HG02840 (cell line): ENCODE measurements at regions not wholly inside any gene's neighbourhood (a gene's known extent, or its start where the extent isn't known, plus 50 kb on each side); places are given as distances from the start of the nearest gene placed in this dataset.

ENCODE experiments used
- ATAC-seq: cut with Tn5 transposase; IDR thresholded peaks from one replicate; pipeline ENCODE4 v1.9.1; 2021; ENCODE audit warnings: mild to moderate bottlenecking, moderate library complexity, moderate number of reproducible peaks; ENCODE audit not compliant: unreplicated experiment, low FRiP score

DNA sequence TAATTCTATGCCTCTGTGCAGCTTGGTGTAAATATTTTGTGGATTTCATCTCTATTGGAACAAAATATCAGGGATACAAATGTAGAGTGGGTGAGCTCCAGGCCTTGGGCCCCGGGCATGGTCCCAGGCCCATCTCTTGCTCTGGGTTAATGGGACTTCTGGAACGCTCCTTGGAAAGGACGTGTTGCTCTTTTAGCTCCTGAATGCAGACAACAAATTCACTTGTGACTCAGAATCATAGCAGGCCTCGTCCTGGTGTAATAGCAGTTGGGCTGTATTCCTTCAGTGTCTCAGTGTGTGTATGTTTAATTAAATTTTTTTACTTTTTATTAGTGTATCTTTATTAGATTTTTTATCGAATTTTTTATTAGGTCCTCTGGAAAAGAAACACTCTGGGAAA lies 266.7 kb upstream of the C2CD4B start:
- no peak for ATAC-seq

DNA sequence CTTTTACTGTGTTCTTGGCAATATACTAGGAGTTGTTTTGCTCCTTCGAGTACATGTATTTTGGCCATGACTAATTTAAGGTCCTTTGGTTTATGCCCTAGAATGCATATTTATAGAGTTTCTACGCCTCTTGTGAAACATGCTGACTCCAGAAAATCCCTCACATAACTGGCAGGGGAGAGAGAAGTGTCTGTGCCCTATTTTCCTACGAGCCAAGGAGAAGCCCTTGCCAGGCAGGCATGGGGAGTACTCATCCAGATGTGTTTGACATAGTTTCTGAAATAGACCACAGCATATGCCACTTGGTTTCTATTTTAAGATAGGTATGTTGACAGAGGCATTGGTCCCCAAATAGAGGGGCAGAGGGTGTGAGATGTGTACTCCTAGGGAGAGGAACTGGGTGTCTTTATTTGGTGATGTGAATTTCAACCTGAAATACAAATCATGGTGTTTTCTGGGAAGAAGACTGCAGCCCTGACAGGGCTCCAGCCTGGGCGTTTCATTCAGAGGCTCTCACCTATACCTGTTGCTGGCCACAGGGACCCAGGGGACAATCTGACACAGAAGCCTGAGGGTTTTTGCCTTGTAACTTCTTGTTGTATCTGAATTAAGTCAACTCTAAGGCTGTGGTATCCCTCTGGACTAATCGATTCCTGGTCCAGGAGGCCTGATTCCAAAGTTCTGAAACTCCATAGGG lies 267.8 kb upstream of the C2CD4B start:
- no peak for ATAC-seq

DNA sequence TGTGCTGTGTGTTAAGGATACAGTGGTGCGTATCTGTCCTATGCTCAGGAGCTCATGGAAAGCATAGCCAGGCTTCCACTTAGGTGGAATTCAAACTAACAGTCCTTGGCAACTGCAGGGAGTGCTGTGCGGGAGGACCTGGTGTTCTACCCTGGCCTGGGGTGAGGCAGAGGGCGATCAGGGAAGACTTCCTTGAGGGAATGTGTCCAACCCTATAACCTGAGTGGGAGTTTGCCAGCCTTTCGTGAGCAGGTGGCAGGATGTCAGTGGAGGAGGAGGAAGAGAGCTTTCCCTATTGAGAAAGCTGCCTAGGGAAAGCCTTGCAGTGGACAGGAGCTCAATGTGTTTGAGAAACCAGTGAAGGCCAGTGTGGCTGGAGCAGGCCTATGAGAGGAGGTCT lies 271.1 kb upstream of the C2CD4B start:
- no peak for ATAC-seq

DNA sequence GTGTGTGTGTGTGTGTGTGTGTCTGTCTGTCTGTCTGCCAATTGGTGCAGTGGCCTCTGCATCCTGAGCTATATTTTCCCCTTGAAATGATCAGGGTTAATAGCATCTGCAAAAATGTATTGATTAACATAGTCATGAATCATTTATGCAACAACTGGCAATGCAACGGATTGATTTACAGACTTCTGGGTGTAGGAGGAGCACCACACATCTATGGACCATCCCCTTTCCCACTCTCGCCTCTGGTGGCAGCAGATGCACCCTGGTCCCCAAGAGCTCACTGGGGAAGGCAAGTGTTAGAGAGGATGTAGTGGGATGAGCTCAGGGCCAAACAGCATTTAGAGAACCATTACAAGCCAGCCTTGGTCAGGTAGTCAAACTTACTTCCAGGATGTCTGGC lies 272.7 kb upstream of the C2CD4B start:
- no peak for ATAC-seq

DNA sequence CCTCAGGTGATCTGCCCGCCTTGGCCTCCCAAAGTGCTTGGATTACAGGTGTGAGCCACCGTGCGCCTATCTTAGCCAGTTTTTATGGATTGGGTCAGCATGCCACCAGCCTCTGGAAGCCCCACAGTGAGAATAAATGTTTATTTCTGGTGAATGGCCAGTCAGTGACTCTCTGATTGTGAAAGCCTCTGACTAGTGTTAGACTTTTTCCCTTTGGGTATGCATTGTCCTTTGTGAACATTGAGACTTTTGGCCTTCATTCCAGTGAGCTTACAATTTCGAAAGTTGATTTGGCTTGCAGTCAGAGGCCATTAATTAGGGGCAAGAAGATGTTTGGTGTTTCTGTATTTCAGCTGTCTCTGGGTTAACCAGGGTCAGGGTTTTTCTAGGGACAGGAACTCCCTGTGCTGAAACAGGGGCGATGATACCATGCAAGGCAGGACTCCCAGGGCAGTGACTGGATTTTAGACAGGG lies 274.5 kb upstream of the C2CD4B start:
- no peak for ATAC-seq

DNA sequence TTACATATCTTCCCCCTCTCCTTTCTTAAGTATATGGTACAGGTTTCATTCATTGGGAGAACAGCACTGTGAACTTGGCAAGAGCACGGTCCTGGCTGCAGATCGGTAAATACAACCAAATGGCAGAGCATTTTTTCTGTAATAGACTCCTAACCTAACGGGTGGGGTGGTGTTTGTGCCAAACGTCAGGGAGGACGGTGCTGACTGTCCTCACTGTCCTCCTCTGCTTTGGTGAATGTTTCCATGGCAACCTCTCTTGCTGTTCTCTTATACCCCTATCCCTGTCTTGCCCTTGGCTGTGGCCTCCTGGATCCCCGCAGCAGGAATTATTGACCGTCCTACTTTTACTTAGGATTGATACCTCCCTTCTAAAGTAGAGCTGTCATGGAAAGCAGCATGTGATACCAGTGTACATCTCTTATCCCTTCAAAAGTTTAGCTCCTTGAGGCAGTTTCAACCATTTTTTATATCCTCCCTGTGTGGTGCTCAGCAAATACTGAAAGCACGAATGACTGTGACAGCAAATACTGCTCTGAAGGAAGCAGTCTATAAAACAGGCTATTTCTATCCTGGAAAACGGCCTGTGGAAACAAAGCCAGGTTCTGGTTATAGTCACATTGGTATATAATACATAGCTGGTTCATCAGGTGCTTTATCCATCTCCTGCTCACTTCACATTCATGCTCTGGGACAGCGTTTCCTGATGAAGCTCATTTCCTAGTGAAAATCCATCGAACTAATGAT lies 275.4 kb upstream of the C2CD4B start:
- ATAC-seq, result no peak

DNA sequence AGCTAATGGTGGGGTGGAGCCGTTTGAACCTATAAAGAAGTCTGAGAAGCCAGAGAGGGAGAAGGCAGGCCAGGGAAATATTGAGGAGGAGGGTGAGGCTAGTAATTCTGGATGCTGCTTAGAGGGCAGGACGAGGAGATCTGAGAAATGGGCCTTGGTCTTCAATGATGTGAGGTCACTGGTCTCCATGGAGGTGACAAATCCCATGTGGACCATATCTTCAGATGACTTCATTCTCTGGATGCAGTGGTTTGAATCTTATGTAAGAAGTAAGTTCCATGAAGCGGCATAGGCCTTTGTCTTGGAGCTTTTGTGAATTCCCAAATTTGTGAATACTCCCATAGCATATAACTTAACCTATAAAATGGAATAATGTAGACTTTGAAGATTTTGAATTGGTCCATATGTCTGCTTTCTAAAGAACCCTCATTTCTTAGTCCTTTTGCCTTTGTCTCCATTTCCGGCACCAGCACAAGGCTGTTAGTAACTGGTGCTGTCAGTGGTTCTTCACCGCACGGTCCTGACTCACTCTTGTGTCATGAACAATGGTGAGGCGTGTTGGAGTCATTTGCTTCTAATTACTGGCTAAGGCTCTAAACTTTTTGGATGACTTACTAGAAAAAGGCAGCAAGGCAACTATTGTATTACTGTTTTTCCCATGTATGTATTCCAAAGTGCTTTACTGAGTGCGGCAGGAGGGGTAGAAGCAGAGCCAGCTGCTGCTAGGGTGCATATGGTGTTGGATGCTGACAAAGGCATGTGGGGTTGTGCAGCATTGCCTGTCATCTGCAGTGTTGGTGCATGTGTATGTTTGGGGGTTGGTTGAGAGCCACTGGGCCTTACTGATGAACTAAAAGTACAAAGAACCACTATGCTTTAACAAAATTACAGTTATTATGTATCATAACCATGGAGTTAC lies 279.3 kb upstream of the C2CD4B start:
- ATAC-seq, result no peak

DNA sequence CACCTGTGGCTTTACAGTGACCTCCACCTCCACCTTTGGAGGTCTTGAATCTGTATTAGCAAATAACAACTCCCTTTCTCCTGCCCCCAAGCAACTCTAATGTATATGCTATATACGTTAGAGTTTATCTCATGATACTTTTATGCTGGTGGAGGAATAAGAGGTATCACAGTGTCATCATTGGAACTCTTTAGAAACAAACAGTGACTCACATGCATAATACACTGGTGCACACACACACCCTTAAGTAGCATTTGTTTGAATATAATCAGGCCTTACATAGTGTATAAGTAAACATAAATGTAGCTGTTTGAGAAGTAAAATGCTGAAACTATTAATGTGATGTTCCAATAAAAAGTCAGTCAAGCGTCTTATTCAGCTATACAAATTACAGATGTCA lies 280.2 kb upstream of the C2CD4B start:
- ATAC-seq, result no peak

DNA sequence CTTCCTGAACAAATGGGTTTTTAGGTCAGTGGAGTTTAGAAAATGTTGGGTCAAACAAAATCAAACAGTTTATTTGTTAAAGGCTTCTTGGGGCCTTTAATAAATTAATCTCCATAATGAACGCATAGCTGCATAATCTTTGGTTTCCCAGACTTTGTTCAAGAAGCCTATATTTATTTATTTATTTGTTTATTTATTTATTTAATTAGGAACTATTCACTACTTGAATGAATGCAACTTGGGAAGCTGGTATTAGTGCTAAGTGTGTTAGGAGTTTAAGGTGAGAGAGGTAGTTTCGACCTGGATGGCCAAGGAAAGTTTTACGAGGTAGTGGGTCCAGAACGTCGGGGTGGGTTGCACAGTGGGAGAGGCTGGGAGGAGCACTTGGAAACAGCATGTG lies 281.9 kb upstream of the C2CD4B start:
- ATAC-seq, result no peak

DNA sequence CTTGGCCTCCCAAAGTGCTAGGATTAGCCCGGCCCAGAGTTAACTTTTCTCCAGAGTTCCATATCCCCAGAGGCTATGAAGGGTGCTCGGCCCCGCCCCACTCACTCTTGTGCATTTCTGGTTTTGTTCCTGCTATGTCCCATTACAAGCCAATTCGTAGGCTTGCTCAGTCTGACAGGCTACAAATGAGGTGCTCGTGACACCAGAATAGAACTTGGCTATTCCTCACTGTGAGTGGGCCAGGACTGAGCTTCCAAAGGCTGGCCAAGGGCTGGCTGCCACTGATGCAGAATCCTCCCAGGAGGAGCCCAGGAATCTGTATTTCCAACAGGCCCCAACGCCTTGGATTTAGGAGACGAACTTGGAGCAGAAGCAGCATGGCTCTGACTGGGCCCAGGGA lies 282.7 kb upstream of the C2CD4B start:
- no peak for ATAC-seq

DNA sequence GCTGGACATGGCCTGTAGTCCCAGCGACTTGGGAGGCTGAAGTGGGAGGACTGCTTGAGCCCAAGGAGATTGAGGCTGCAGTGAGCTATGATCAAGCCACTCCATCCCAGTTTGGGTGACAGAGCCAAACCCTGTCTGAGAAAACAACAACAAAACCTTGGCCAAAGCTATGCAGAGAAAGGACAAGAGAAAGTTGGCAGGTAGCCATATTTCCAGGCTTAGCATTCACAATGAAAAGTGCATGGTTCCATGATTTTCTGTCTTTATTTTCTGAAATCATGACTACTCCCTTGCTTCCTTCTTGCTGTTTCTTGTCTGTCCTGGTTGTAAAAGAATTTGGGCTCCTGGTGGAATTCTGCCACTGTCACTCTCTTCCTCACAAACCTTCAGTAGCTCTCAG lies 284.6 kb upstream of the C2CD4B start:
- ATAC-seq, result no peak

DNA sequence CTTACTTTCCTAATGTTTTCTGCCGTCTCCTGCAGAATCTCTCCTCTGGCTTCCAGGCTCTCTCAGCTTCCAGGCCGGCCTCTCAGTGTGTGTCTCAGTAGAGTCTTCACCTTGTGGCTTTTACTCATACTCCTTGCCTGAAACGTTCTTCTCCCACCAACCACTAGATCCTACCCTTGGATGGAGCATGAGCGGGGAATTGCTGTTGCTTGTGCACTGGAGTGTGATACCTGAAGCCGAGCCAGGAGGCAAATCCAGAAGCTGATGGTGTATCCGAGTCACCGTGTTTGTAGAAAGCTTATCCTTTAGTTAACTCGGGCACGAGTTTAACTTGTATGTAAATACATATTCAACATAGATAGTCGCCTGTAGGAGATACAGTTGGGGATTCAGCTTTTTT lies 285.0 kb upstream of the C2CD4B start:
- no peak for ATAC-seq

DNA sequence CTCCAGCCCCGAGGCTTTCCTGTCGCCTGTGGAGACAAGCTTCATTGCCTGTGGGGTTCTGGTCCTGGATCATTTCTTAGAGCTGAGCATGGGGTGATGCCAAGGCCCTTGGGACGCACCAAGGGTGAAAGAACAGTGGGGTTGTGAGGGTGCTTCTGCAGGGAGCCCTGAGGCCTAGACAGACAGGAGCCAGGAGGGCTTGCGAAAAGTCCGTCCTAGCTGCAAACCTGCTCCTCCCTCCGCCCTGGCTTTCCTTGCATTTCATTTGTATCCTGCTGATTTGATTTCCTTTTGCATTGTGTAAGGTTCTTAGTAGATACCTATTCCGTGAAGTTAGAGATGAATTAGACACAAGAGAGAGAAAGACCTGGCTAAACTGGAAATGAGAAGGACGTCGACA lies 286.9 kb upstream of the C2CD4B start:
- no peak for ATAC-seq

DNA sequence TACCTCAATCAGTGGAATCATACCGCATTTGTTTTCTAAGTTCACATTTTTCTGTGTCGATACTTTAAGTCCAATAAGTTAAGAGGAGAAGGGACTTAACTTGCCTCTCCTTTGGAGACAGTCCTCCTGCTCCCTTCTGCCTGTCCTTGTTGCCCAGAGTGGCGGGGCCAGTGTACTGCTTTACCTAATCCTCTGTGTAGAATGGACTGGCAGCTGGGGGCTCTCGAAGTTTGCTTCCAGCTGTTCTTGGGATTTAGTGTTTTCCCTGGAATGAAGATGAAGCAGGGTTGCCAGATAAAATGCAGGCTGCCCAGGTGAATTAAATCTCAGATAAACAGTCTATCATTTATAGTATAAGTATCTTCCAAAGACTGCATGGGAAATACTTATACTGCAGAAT lies 287.6 kb upstream of the C2CD4B start:
- no peak for ATAC-seq

DNA sequence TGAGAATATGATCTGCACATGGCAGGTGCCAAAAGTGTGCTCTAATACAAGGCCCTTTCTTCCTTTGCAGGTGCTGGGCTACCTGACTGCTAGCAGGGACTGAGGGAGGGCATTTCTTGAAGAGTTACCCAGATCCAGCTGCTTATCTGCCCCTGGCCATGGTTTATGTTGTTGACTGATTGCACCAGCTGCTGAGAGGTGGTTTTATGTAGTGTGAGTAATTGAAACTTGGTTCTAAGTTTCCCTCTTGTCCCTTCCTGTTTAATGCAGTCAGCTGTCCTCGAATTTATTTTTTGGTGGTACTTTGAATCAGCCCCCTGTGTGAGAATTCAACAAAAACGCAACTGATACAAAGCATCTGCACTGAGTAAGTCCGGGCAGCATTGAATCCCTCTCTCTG lies 288.3 kb upstream of the C2CD4B start:
- ATAC-seq, result no peak

DNA sequence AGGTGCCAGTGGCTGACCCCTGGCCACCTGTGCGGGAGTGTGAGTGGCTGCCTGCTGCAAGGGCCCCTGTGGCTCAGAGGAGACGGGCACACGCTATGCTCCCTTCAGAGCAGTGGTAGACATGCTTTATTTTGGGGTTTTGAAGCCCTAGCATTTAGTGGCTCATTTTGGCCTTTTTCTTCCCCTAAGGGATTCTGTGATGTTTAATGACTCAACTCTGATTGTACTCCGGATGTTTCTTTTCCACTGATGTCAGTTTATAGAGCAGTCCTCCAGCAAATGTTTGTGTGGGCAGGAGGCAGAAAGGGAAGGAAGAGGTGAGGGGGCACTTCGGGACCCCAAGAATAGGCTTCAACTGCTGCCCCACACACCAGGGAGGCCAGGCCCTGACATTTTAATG lies 288.9 kb upstream of the C2CD4B start:
- no peak for ATAC-seq

DNA sequence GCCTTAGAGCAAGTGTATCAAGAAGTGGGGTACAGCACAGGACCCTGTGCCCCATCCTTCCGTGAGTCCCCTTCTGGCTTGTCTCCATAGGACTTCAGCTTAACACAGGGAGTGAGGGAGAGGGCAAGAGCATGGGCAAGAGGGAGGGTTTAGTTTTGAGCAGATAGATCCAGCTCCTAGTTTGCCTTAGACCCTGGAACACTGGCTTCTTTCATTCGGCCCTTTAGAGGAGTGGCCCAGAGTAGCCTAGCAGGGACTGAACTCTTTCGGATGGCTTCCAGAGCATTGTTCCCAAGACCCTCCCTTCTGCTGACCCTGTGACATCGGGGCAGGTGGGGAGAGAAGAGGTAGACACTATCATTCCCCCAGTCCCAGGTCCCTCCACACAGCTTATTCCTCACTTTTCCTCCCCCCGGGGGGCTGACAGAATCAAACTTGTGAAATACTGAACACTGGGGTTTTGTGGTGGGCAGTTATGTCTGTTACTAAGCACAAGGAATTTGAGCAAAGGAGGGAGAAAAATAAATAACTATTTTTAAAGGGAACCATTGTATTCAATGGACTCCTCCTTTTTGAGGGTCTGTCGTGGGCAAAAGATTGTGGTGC lies 289.6 kb upstream of the C2CD4B start:
- no peak for ATAC-seq

DNA sequence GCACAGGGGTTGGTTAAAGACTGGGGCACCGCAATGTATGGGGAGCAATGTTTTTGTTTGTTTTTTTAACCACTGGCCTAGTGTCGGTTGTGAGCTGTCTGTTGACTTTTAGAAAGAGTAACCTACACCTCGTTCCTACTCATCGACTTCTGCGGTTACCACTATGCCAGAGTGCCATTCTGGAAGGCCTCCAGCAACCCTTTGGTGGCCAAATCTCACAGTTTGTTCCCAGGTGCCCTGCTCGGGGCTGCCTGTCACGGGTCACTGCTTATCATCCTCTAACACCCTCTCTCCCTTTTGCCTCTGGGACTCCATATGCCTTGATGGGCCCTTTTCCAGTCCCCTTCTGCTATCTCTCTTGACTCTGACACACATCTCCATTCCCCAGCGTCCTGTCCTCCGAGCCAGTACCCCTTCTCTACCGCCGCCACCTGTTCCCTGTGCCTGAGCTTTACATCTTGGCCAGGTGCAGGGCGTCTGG lies 290.4 kb upstream of the C2CD4B start:
- ATAC-seq, result no peak

DNA sequence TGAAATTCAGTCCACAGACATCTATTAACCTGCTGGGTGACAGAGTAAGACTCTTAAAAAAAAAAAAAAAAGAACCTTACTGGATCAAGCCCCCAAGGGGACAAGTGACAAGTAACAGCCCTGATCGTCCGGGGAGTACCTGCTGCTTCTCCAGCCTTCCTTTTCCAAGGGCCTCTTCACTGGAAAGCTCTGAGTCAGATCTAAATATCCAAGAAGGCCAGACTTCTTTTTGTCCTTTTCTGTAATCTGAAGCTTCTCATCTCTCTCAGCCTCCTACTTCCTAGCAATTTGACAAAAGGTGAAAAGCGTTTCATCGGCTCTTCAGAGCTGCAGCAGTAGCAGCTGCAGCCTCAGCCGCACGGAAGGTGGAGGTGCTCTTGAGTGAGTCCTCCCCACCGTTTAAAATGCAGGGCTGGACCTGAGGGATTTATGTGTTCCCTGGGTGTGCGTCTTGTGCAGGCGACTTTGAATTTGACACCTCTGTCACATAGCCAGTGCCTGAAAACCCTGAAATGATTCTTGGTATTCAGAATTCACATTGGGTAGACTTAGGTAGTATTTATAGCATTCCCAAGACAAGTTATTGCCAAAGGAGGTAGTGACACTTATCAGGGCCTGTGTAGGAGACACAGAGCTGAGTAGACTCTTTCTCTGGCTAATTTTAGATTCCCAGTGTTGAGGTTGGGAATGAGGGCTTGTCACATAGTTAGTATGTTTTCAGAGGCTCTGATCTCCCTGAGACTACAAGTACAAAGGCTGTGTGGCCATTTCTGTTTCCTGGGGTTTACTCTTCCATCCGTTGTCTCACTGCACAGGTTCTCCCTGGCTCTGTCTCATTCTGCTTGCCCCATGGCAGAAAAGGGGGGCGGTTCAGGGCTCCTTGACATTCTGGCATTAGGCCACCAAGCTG lies 291.2 kb upstream of the C2CD4B start:
- ATAC-seq, result no peak

DNA sequence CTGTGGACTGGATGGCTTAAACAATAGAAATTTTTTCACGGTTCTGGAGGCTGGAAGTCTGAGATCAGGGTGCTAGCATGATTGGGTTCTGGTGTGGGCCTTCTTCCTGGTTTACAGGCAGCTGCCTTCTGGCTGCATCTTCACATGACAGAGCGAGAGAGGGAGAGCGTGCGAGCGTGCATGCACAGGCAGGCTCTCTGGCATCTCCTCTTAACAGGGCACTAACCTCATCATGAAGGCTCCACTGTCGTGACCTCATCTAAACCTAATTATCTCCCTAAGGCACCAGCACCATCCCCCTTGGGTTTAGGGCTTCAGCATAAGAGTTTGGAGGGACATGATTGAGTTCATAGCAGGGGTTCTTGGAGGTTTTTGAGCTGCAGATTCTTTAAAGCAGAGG lies 292.0 kb upstream of the C2CD4B start:
- no peak for ATAC-seq
